ENCODE measurements at regions not wholly inside any gene's neighbourhood (a gene's known extent, or its start where the extent isn't known, plus 50 kb on each side); places are given as distances from the start of the nearest gene placed in this dataset.

DNA sequence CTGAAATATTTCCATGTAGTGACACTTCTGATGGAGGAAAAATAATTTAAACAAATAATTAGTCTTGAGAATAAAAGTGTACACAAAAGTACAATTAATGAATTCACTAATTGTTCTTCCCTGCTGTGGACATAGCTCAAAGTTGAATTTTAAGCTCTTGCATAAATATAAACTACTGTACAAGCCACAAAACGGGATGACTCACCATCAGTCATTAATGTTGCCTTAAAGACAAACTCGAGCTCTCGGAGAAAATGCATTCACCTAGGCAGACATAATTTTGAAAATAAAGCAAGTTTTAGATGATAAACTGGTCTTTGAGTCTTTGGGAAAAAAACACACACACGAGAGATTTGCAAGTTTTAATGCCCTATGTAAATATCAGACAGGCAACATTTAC lies 436.4 kb downstream of the ZNF521 start:
- no peak for TF ChIP-seq CTCF (IDR thresholded peaks at IDR 0.05)

DNA sequence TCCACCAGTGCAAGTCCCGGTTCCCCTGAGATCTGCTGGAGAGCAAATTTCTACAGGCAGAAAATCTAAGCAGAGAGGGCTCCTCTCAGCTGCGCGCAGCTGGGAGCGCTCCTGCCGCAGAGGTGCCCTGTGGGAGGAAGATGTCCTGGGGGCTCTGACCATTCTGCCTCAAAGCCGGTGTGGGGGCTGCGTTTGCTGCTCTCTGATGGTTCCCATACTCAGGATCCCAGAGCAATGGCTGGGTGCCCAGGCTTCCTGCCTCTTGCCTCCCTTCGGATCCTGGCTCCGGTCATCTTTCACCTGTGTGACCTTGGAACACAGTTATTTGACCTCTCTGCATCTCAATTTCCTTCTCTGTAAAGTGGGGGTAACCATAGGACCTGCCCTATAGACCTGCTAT lies 434.2 kb downstream of the ZNF521 start:
- TF ChIP-seq CTCF (IDR thresholded peaks at IDR 0.05), result no peak

- TF ChIP-seq CTCF (IDR thresholded peaks at IDR 0.05), result no peak
Measured at GRCh38 chr18:24918257-24918656, 433.7 kb downstream of the ZNF521 start.

GRCh38 chr18:24919181-24919797 lies 432.7 kb downstream of the ZNF521 start:
- no peak for TF ChIP-seq CTCF (IDR thresholded peaks at IDR 0.05)

- TF ChIP-seq CTCF (IDR thresholded peaks at IDR 0.05), result no peak
Measured at GRCh38 chr18:24922491-24922890, 429.5 kb downstream of the ZNF521 start.

- no peak for TF ChIP-seq CTCF (IDR thresholded peaks at IDR 0.05)
Measured at GRCh38 chr18:24923138-24923537, 428.8 kb downstream of the ZNF521 start.

DNA sequence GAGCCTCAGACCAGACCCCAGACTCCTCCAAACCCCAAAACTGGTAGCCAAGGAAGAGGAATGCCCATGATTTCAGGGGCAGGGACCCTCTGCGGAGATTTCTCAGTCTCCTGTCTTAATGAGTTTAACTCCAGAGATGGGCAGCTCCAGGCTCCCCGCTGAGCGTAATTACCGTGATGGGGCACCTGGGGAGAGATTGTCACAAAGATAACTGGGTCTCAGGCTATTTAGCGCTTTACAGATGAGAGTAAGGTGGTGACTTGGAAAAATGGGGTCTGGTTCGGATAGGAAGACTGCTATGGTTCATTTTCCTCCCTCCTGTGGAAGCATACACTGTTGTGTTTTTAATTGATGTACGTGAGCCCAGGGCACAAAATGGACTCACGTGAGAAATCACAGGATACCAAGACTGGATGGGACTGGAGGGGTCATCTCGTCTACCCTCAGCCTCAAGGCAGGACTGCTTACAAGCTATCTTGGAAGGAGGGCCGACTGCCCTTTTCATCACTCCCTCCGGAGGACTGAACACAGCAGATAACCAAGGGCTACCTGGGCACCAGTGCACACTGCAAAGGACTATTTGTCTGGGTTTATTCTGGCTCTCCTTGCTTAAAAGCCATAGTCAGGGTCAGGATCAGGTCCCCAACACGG lies 427.8 kb downstream of the ZNF521 start:
- no peak for TF ChIP-seq CTCF (IDR thresholded peaks at IDR 0.05)

Measured in LNCAP (cell line).